HK-2 (cell line): ENCODE measurements at regions not wholly inside any gene's neighbourhood (a gene's known extent, or its start where the extent isn't known, plus 50 kb on each side); places are given as distances from the start of the nearest gene placed in this dataset.
"Not testable (repeated sequence)": the region's sequence is repeated elsewhere in the genome, so short reads cannot be mapped to it uniquely, and the experiment has no call there.

ENCODE experiments used
- DNase-seq: peaks from one replicate; pipeline ENCODE4 v3.0.0-alpha.2; 2018; ENCODE audit not compliant: unreplicated experiment

DNA sequence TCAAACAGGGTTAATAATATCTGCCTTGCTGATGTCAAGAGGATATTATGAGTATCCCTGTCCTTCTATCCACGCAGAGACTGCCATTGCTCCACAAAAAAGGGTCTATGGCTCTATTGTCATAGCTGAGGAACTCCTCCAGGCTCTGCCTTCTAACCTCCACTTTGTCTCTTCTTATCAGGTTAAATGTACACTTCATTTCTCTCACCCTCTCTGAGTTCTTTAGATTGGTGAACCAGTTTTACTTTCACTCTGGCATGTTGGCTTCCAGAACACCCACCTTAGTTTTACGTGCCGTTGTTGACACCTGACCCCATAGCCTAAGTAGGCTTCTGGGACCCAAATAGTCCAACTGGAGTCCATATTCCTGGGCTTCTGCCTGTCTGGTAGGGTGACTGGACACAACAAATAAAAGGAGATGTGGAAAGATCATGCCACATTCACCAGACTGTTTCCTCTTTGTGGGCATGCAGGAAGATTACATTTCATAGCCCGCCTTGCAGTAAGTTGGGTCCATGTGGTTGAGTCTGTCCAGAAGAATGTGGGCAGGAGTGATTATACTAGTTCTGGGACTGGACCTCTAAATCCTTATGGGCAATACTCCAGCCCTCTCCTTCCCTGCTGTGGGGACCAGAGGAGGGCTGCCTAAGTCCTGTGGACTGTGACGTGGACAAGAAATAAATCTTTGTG lies 350.4 kb upstream of the CLINT1 start:
- DNase-seq, result no peak

DNA sequence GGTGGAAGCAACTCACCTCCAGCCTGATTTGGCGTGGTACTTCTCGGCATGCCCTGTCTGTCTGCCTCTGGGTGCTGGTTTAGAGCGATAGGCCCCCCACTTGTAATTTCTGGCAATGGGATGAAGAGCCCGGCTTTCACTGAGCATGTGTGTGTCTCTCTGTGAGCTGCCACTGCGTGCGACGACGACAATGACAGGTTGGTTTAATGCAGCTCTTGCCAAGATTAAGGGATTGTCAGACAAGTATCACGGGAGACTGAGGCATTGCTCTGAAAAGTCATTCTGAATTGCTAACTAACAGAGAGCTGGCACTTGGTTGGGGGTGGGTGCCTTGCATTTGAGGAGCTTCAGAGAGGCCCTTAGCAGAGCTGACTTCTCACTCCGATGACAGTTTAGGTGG lies 348.8 kb upstream of the CLINT1 start:
- DNase-seq, result no peak

DNA sequence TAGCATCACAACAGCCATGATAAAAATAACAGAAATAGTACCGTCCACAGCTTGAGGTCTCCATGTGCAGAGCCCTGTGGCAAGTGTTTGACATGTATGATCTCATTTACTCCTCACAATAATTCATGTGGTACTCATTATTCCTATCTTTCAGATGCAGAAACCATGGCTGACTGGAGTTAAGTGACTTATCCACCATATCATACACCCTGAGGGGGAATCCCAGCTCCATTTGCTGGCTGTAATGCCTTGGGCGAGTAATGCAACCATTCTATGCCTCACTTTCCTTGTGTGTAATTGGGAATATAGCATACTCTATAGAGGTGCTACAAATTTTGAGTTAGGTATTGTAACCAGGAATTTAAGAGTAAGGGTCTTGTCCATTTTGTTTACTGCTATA lies 347.0 kb upstream of the CLINT1 start:
- no peak for DNase-seq

GRCh38 chr5:158203261-158203660 lies 344.3 kb upstream of the CLINT1 start:
- no peak for DNase-seq

GRCh38 chr5:158202801-158203200 lies 343.9 kb upstream of the CLINT1 start:
- DNase-seq, result no peak

DNA sequence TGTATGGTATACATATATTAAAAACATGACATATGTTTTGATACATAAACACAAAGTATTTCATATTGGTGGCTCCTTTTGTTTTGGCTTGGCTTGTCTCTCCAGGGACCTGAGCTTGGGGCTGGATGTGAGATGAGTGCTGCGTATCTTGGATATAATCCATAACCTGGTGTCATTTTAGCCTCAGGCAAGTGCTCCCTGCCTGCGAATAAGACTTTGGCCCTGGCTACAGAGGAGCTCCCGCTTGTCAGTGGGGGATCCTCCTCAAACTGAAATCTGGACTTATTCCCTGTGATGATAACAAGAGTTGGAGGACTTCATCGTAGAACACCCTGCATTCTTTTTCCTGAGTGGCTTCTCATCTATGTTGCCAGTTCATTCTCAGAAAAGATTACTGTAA lies 341.7 kb upstream of the CLINT1 start:
- no peak for DNase-seq

DNA sequence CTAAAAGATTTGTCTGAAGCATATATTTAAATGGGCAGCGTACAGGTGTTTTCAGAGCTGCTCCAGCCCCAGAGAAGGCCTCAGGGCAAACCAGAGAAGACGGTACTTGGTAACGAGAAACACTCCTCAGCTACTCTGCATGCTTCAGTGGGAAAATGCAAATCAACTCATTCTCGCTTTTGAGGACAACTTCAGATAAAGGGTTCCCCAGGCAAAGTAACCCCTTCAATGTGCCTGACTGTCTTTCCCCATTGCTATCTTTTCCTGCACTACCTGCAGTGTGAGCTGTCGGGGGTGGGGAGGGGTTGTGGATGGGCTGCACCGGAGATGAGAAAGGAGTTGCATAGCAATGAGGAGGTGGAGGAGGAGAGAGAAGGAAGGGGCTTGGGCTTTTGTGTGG lies 339.7 kb upstream of the CLINT1 start:
- DNase-seq, result no peak

DNA sequence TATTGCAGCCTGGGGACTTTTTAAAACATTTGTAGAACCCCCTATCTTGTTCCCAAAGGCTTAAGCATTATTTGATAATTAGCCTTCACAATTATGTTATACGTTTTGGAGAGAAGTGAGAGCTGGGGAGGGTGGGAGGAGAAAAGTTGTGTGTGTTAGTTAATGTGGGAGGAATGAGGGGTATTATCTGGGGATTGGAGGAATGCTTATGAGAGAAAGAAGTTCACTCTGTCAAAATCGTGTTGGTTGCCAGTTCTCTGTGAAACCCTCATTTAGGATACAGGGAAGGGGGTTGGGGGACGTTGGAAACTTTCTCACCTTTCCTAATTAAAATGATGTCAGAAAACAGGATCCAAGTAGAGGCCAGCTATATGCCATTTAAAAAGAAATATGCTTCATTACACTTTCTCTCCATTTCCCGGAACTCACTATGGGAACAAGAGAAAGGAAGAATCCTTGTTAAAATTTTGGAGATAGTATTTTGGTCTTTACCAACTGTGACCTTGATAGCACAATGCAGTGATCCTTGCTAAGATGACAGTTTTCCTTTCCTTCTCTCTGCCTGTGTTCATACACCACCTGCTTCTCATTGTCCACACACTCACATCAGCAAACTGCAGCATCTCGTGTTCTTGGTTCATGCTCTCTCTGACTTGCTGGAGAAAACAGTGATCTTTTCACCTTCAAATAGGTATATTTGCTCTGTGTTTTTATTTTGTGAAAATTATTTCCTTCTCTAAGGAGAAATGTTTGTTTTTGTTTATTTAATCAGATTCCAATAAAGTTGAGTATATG lies 336.7 kb upstream of the CLINT1 start:
- no peak for DNase-seq

DNA sequence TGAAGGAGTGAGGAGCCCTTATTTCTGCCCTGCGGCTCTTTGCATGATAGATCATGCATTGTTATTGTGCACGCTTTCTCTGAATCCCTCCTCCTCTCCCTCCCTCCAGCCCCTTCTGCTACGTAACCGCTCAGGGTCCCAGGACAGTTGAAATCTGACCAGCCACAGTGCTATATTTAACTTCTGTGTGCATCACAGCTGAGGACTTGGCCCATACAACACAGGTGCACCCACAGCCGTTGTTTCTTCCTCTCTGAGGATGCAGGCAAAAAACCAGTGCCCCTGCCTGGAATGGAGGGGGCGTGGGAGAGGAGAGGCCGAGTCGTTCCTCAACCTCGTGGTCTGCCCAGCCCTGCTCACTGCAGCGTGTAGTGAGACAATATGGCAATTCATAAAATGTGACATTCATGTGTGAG lies 335.6 kb upstream of the CLINT1 start:
- DNase-seq, result no peak

DNA sequence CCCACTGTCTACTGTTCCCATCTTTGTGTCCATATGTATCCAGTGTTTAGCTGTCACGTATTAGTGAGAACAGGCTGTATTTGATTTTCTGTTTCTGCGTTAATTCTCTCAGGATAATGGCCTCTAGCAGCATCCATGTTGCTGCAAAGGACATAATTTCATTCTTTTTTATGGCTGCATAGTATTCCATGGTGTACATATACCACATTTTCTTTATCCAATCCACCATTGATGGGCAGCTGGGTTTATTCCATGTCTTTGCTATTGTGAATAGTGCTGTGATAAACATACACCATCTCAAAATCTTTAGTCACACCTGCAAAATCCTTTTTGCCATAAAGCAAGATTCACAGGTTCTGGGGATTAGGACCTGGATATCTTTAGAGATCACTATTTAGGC lies 334.4 kb upstream of the CLINT1 start:
- not testable (repeated sequence) for DNase-seq

DNA sequence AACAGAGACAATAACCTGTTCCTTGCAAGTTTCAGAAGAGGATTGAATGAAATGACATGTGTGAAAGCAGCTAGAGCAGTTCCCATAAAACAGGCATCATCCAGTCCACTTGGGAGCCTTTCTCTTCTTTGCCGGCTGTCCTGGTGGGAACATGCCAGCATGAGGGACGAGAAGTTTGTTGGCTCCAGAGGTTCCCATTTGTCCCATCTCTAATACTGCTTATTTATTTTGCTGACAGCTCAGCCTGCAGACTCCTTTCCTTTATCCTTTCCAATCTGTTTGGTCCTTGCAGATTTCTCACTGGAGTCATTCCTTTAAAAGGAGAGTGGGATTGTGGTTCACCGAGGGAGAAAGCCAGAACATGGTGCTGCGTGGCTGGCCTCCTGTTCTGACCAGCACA lies 321.5 kb upstream of the CLINT1 start:
- DNase-seq, result no peak

GRCh38 chr5:158179271-158179670 lies 320.3 kb upstream of the CLINT1 start:
- no peak for DNase-seq

- DNase-seq, result no peak
Measured at GRCh38 chr5:158178535-158178934, 319.6 kb upstream of the CLINT1 start.

GRCh38 chr5:158177146-158177545 lies 318.2 kb upstream of the CLINT1 start:
- no peak for DNase-seq

GRCh38 chr5:158175934-158176481 lies 317.1 kb upstream of the CLINT1 start:
- DNase-seq, result no peak

- DNase-seq, result peak; percentile 32
Measured at GRCh38 chr5:158174918-158175851, 316.2 kb upstream of the CLINT1 start.

GRCh38 chr5:158174026-158174425 lies 315.1 kb upstream of the CLINT1 start:
- no peak for DNase-seq

GRCh38 chr5:158172005-158172404 lies 313.1 kb upstream of the CLINT1 start:
- no peak for DNase-seq

GRCh38 chr5:158170534-158170933 lies 311.6 kb upstream of the CLINT1 start:
- no peak for DNase-seq

DNA sequence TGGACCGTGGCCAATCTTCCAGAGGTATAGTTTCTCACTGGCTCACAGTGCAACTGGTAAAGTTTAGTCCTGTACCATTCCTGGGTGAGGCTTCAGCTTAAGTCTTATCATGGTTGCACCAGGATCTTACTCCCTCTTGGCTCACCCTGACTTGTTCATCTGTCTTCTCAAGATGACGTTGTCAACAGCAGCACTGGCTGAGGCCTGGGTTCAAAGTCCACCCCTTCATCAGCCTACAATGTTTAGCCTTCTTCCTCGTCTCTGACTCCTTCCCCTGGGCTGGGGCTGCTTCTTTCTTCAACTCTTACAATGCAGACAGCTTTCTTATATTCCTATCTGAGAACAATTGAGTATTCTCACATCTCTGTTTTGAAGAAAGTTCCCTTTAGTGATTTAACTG lies 311.1 kb upstream of the CLINT1 start:
- no peak for DNase-seq

- DNase-seq, result no peak
Measured at GRCh38 chr5:158166424-158166823, 307.5 kb upstream of the CLINT1 start.

GRCh38 chr5:158165647-158166046 lies 306.7 kb upstream of the CLINT1 start:
- no peak for DNase-seq
